ENCODE measurements at regions not wholly inside any gene's neighbourhood (a gene's known extent, or its start where the extent isn't known, plus 50 kb on each side); places are given as distances from the start of the nearest gene placed in this dataset.
A peak's percentile ranks its signal among the peaks of the same experiment; 100 is the strongest.
"Not testable (repeated sequence)": the region's sequence is repeated elsewhere in the genome, so short reads cannot be mapped to it uniquely, and the experiment has no call there.

DNA sequence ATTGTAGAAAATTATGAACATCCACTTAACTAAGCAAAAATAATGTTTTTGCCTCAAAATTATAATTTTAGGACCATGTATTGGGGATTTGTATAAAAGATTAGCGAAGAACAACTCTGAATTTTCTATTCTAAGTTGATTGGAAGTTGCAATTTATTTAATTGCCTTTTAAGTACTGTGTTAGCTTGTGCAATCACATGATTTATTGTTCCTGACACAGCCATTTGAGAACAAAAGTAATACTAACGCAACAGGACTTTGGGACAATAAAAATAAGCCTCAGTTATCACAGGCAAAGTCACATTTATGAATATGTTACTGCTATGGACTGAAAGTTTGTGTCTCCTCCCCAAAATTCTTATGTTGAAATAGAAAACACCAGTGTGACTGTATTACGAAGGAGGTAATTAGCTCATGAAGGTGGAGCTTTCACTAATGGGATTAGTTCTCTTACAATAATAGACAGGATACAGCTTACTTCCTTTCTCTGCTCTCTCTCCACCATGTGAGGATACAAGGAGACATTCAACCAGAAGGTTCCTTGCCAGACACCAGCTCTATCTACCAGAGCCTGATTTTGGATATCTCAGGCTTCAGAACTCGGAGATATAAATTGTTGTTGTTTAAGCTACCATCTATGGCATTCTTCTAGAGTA lies 745.9 kb downstream of the ZBBX start:
- no peak for DNase-seq

DNA sequence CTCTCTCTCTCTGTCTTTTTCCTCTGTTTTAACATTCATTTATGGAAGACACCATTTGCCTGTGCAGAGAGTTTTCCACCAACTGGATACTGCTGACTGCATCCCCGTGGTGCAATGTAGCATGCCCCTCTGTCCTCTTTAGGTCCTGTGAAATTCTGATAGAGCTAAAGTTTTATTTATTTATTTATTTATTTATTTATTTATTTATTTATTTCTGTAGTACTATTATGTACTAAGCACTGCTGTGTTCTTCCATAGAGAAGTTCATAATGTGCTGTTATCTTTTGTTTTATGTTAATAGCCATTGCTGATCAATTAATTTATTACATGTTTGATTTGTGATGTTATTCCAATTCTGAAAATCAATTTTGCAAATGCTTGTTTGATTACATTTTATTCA lies 749.9 kb downstream of the ZBBX start:
- no peak for DNase-seq

GRCh38 chr3:166613365-166613764 lies 766.7 kb downstream of the ZBBX start:
- no peak for DNase-seq

DNA sequence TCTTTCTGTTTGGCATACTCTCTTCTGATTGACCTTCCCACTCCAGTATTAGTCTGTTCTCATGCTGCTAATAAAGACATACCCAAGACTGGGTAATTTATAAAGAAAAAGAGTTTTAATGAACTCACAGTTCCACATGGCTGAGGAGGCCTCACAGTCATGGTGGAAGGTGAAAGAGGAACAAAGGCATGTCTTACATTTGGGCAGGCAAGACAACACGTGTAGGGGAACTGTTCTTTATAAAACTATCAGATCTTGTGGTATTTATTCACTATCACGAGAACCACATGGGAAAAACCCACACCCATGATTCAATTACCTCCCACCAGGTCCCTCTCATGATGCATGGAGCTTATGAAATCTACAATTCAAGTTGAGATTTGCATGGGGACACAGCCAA lies 767.3 kb downstream of the ZBBX start:
- DNase-seq: not testable (repeated sequence)

DNA sequence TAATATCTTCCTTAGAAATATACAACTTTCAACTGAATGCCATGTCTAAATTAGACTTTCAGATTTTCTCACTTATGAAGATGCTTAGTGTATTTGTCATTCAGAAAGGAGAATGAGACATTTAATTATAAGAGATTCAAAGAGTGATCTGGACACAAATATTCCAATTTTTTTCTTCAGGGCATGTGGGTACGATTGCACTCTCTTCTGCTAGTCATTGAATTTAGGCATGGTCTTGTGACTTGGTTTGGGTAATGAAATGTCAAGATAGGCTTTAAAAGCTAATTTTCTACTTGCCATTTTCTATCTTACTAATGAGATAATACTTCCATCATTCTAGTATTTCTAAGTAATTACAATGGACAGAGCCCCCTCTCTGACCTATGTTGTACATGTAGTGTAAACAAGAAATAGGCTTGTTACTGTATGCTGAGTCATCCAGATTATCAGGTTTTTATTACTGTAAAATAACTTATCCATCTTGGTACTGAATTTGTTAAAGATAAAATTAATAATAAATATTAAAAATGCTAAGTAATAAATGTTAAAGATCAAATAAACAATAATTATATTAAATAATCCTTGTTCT lies 770.8 kb upstream of the BCHE start:
- DNase-seq: no peak

GRCh38 chr3:166606988-166607387 lies 769.8 kb upstream of the BCHE start:
- no peak for DNase-seq

DNA sequence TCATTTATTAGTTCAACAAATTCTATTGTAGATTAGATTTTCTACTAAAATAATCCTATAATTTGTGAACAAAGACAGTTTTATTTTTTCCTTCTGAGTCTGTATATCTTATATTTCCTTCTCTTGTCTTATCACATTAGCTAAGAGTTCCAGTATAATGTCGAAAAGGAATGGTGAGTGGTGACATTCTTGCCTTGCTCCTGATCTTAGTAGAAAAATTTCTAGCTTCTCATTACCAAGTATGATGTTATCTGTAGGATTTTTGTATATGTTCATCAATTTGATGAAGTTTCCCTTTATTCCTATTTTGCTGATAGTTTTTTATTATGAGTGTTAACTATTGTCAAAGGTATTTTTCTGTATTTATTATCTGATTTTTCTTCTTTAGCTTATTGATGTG lies 756.6 kb upstream of the BCHE start:
- DNase-seq: no peak

GRCh38 chr3:166582236-166582635 lies 745.0 kb upstream of the BCHE start:
- DNase-seq: no peak

- no peak for DNase-seq
Observed at GRCh38 chr3:166580561-166580960, 743.3 kb upstream of the BCHE start.

- DNase-seq: no peak
Observed at GRCh38 chr3:166575161-166575560, 737.9 kb upstream of the BCHE start.

- DNase-seq: not testable (repeated sequence)
Observed at GRCh38 chr3:166571686-166572085, 734.5 kb upstream of the BCHE start.

DNA sequence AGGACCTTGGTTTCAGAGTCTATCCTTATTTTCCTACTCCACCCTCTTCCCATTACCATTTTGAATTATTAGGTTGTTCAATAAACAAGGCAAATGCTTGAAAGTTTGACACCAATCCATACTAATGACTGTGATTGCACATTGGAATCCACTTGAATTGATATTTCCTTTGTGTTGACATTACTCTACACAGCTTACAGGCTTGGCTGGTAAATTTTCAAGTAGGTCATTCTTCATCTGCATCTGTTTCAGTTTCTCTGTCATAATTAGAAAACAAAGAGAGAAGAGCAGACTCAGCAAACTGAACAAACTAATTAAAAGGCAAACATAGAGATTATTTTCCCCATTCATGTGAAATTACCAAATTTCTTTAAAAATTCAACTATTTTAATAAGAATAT lies 732.9 kb upstream of the BCHE start:
- DNase-seq: no peak

- no peak for DNase-seq
Observed at GRCh38 chr3:166569589-166569988, 732.4 kb upstream of the BCHE start.

DNA sequence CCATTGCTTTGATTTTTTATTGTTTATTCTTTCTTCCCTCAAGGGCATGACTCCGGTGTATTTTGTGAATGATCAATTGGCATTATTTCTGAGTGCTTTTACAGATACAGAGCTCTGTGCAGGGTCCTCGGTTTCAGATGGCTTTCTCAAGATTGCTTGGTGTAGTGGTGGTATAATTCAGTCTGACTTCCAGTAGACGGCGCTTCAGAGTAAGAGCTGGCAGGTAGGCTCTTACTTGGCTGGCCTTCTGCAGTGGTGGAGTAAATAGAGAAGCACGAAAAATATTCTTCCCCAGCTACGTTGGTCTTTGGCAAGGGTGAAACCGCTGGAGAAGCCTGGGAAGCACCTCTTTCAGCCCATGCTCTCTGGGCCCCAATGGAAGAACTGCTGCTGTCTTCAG lies 723.0 kb upstream of the BCHE start:
- DNase-seq: no peak

- no peak for DNase-seq
Observed at GRCh38 chr3:166556955-166557354, 719.7 kb upstream of the BCHE start.

- no peak for DNase-seq
Observed at GRCh38 chr3:166554023-166554422, 716.8 kb upstream of the BCHE start.

DNA sequence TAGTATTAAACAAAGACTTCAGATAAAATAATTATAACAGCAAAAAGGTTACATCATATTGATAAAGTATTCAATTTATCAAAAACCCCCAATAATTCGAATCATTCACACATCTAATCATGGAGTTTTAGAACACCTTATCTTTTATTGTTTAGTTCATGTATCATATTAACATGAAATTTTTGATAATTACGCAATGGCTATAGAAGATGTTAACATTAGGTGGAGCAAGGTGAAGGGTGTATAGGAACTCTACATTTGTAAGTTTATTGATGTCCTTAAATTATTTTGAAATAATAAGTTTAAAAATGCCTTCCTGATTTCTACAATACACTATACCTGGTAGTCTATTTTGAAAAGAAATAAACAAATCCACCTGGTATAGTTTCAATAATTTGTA lies 696.5 kb upstream of the BCHE start:
- DNase-seq: no peak

- no peak for DNase-seq
Observed at GRCh38 chr3:166531730-166532129, 694.5 kb upstream of the BCHE start.

GRCh38 chr3:166527325-166527724 lies 690.1 kb upstream of the BCHE start:
- peak; percentile 2 for DNase-seq

- no peak for DNase-seq
Observed at GRCh38 chr3:166526881-166527280, 689.7 kb upstream of the BCHE start.

DNA sequence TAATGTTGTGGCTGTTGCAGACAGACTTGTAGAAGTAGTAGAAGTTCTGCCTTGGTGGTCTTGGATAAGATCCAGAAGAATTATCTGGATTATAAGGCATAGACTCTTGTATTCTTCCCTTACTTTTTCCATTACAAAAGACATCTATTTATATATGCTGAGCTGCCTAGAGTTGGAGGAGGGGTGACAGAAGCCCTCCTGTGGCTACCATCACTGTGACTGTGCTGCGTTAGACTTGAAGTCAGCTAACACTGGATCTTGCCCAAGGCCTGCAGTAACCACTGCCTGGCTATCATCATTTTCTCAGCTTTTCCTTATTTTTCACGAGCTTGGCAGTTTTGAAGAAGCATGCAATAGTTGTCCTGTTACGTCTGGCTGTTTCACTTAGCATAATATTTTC lies 684.8 kb upstream of the BCHE start:
- no peak for DNase-seq

DNA sequence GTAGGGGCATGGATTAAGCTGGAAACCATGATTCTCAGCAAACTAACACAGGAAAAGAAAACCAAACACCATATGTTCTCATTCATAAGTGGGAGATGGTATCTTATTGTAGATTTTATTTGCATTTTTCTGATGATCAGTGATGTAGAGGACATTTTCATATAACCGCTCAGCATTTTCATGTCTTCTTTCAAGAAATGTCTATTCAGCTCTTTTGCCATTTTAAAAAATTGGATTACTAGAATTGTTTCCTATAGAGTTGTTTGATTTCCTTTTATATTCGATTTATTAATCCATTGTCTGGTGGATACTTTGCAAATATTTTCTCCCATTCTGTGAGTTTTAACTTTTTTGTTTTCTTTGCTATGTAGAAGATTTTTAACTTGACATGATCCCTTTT lies 682.2 kb upstream of the BCHE start:
- no peak for DNase-seq

GRCh38 chr3:166518040-166518439 lies 680.8 kb upstream of the BCHE start:
- no peak for DNase-seq

- DNase-seq: peak; percentile 4
Observed at GRCh38 chr3:166510382-166510781, 673.2 kb upstream of the BCHE start.

GRCh38 chr3:166500420-166500819 lies 663.2 kb upstream of the BCHE start:
- not testable (repeated sequence) for DNase-seq

All from SHP77 treated with DMSO at 0.1 percent for 48 hours (cell line).